SU-DHL-6 (cell line): ENCODE measurements at regions not wholly inside any gene's neighbourhood (a gene's known extent, or its start where the extent isn't known, plus 50 kb on each side); places are given as distances from the start of the nearest gene placed in this dataset.

Experiments
- H2AFZ ChIP-seq: fragments of 200-600 bp; sonication (generic); 2 replicates; pipeline ENCODE4 v1.6.1; 2014; ENCODE audit warnings: low read depth, mild to moderate bottlenecking, moderate library complexity, mixed read lengths, antibody characterized with exemption, low read length; ENCODE audit not compliant: severe bottlenecking
- H3F3A ChIP-seq: fragments of 200-600 bp; shearing (Covaris generic); 2 replicates; pipeline ENCODE4 v1.6.0; 2016; ENCODE audit warnings: antibody characterized with exemption, mild to moderate bottlenecking; ENCODE audit not compliant: insufficient read depth
- H3K27ac ChIP-seq: fragments of 200-600 bp; sonication (generic); 2 replicates; pipeline ENCODE4 v1.5.1; 2016; ENCODE audit warnings: low read depth, mild to moderate bottlenecking, low read length, moderate library complexity, mixed read lengths
- H3K27me3 ChIP-seq: fragments of 200-600 bp; sonication (generic), shearing (Covaris generic); 2 replicates; pipeline ENCODE4 v1.6.0; 2014; ENCODE audit warnings: mild to moderate bottlenecking, low read length
- H3K36me3 ChIP-seq: fragments of 200-600 bp; sonication (generic); 2 replicates; pipeline ENCODE4 v1.6.1; 2014; ENCODE audit warnings: mild to moderate bottlenecking, low read length, mixed read lengths
- H3K4me2 ChIP-seq: fragments of 300-600, 200-600 bp; shearing (Covaris generic), sonication (generic); 2 replicates; pipeline ENCODE4 v1.6.0; 2014; ENCODE audit warnings: low read length, low read depth, mild to moderate bottlenecking; ENCODE audit not compliant: poor library complexity, severe bottlenecking
- H3K4me3 ChIP-seq: fragments of 200-600 bp; sonication (generic); 2 replicates; pipeline ENCODE4 v1.5.1; 2014; ENCODE audit warnings: antibody characterized with exemption, low read length, mild to moderate bottlenecking, mixed read lengths; ENCODE audit not compliant: insufficient read depth, poor library complexity, severe bottlenecking
- H3K79me2 ChIP-seq: fragments of 200-600 bp; sonication (generic); 2 replicates; pipeline ENCODE4 v1.6.1; 2014; ENCODE audit warnings: mild to moderate bottlenecking, low read length, moderate library complexity; ENCODE audit not compliant: insufficient read depth
- H3K9ac ChIP-seq: fragments of 200-600 bp; sonication (generic); 2 replicates; pipeline ENCODE4 v1.7.0; 2014; ENCODE audit warnings: mild to moderate bottlenecking, low read length
- H3K9me2 ChIP-seq: fragments of 200-600 bp; sonication (generic); replicated peaks from 2 replicates; pipeline ENCODE4 v1.6.1; 2014; ENCODE audit warnings: low read length; ENCODE audit not compliant: insufficient read depth
- H3K9me3 ChIP-seq: fragments of 200-600 bp; sonication (generic); 2 replicates; pipeline ENCODE4 v1.6.1; 2014; ENCODE audit warnings: low read length, mixed read lengths; ENCODE audit not compliant: insufficient read depth
- H4K20me1 ChIP-seq: fragments of 200-600 bp; sonication (generic); 2 replicates; pipeline ENCODE4 v1.6.1; 2014; ENCODE audit warnings: low read depth, mild to moderate bottlenecking, antibody characterized with exemption, low read length, moderate library complexity, mixed read lengths
- CTCF ChIP-seq: fragments of 200-600 bp; sonication (generic); IDR thresholded peaks from one replicate; pipeline ENCODE4 v1.5.1; 2017; ENCODE audit warnings: antibody characterized with exemption, mild to moderate bottlenecking, low read length, moderate library complexity; ENCODE audit not compliant: insufficient read depth, poor library complexity, severe bottlenecking
- EZH2phosphoT487 ChIP-seq: fragments of 200-600 bp; sonication (generic), shearing (Covaris generic); conservative IDR thresholded peaks from 2 replicates; pipeline ENCODE4 v1.6.1; 2018; ENCODE audit warnings: mild to moderate bottlenecking, antibody characterized with exemption, low read length, moderate library complexity, mixed read lengths

- H3K36me3 ChIP-seq: peaks cover 17% of the 10 kb centered on the region
- no peaks in the 10 kb centered on the region for H3K9me3 ChIP-seq
- H3K27ac ChIP-seq: peak overlapping the region; percentile 98
- H3K9ac ChIP-seq: peak overlapping the region; percentile 97
- H3K9me2 ChIP-seq: no peaks in the 10 kb centered on the region
- peak overlapping the region; percentile 84 for H3K4me2 ChIP-seq
- TF ChIP-seq CTCF: no peak
- no peak for TF ChIP-seq EZH2phosphoT487
- peaks cover 17% of the 10 kb centered on the region; the same call in 1 of the 2 replicates for H4K20me1 ChIP-seq
- peaks cover 95% of the 10 kb centered on the region for H3K79me2 ChIP-seq
- H3K27me3 ChIP-seq: no peaks in the 10 kb centered on the region
- H2AFZ ChIP-seq: no peak overlapping the region
- H3K4me3 ChIP-seq: peak overlapping the region; percentile 79
- H3F3A ChIP-seq: peaks cover 55% of the 10 kb centered on the region
Measured at GRCh38 chr12:111100554-111100953, 180.2 kb upstream of the MYL2 start.

GRCh38 chr12:111100003-111100402, 179.6 kb upstream of the MYL2 start:
- Histone ChIP-seq H3K9ac (peak overlapping the region; percentile 97), H3K27ac (peak overlapping the region; percentile 98), H3F3A (peaks cover 60% of the 10 kb centered on the region), H3K36me3 (peaks cover 14% of the 10 kb centered on the region; the same call in 1 of the 2 replicates), H3K9me3 (no peaks in the 10 kb centered on the region), H3K27me3 (no peaks in the 10 kb centered on the region), H2AFZ (no peak overlapping the region), H3K9me2 (no peaks in the 10 kb centered on the region), H3K4me3 (peak overlapping the region; percentile 79), H3K4me2 (peak overlapping the region; percentile 84), H4K20me1 (peaks cover 11% of the 10 kb centered on the region; the same call in 1 of the 2 replicates), H3K79me2 (peaks cover 93% of the 10 kb centered on the region)
- TF ChIP-seq EZH2phosphoT487 (no peak), CTCF (no peak)

GRCh38 chr12:111099186-111099585, 178.8 kb upstream of the MYL2 start:
- Histone ChIP-seq H3K9ac (peak overlapping the region; percentile 97), H3K79me2 (peaks cover 84% of the 10 kb centered on the region), H4K20me1 (peaks cover 10% of the 10 kb centered on the region; the same call in 1 of the 2 replicates), H3K4me2 (peak overlapping the region; percentile 84), H3K27ac (peak overlapping the region; percentile 98), H3K9me2 (no peaks in the 10 kb centered on the region), H3F3A (peaks cover 64% of the 10 kb centered on the region), H3K4me3 (peak overlapping the region; percentile 79), H3K9me3 (no peaks in the 10 kb centered on the region), H3K27me3 (no peaks in the 10 kb centered on the region), H3K36me3 (peaks cover 13% of the 10 kb centered on the region; the same call in 1 of the 2 replicates), H2AFZ (no peak overlapping the region)
- TF ChIP-seq CTCF (no peak), EZH2phosphoT487 (no peak)
